Natural killer cell (primary cell): ENCODE measurements at regions not wholly inside any gene's neighbourhood (a gene's known extent, or its start where the extent isn't known, plus 50 kb on each side); places are given as distances from the start of the nearest gene placed in this dataset.
"Not testable (repeated sequence)": the region's sequence is repeated elsewhere in the genome, so short reads cannot be mapped to it uniquely, and the experiment has no call there.

ENCODE experiments used
- ATAC-seq, 3 donors: fragments of 150-1000 bp in 2 of 3; fragments of 200-7000 bp in 1 of 3; cut with Tn5 transposase; 1 replicate in 1 of 3; 2 replicates in 2 of 3; pipeline ENCODE4 v1.10.0; 2021; ENCODE audit warnings: mild to moderate bottlenecking in 2 of 3, moderate library complexity in 2 of 3
- DNase-seq, 2 donors: peaks; one replicate each; pipeline versions ENCODE4 v3.0.0 to v3.0.0-alpha.2; 2013 to 2021; ENCODE audit warnings: mixed read lengths in 1 of 2
- H3K27ac ChIP-seq: one replicate; pipeline ENCODE4 v1.5.1; 2013; ENCODE audit warnings: mild to moderate bottlenecking, low read length
- H3K27me3 ChIP-seq: one replicate; pipeline ENCODE4 v1.6.1; 2013; ENCODE audit warnings: low read length; ENCODE audit not compliant: control insufficient read depth, insufficient read depth
- H3K36me3 ChIP-seq: one replicate; pipeline ENCODE4 v1.6.1; 2013; ENCODE audit warnings: low read length; ENCODE audit not compliant: control insufficient read depth, insufficient read depth
- H3K4me1 ChIP-seq: one replicate; pipeline ENCODE4 v1.6.1; 2013; ENCODE audit warnings: low read length; ENCODE audit not compliant: control insufficient read depth, insufficient read depth
- H3K4me3 ChIP-seq: one replicate; pipeline ENCODE4 v1.5.1; 2013; ENCODE audit warnings: low read length
- H3K9me3 ChIP-seq: one replicate; pipeline ENCODE4 v1.6.1; 2013; ENCODE audit warnings: low read length; ENCODE audit not compliant: control insufficient read depth, insufficient read depth
- H3K27ac Mint-ChIP-seq, 2 donors: one replicate each; pipeline ENCODE4 v1.8.0; 2022; ENCODE audit warnings: mild to moderate bottlenecking in 2 of 2, mixed read lengths in 2 of 2, moderate library complexity in 1 of 2
- H3K27me3 Mint-ChIP-seq, 2 donors: one replicate each; pipeline ENCODE4 v1.8.0; 2022; ENCODE audit warnings: low read depth in 2 of 2, mixed read lengths in 2 of 2
- H3K36me3 Mint-ChIP-seq: one replicate; pipeline ENCODE4 v1.8.0; 2022; ENCODE audit warnings: mixed read lengths
- H3K4me1 Mint-ChIP-seq, 2 donors: one replicate each; pipeline ENCODE4 v1.8.0; 2022; ENCODE audit warnings: mixed read lengths in 2 of 2
- H3K4me3 Mint-ChIP-seq: one replicate; pipeline ENCODE4 v1.8.0; 2022; ENCODE audit warnings: mild to moderate bottlenecking, moderate library complexity, mixed read lengths
- H3K9me3 Mint-ChIP-seq, 2 donors: one replicate each; pipeline ENCODE4 v1.8.0; 2022; ENCODE audit warnings: mixed read lengths in 2 of 2
- CTCF ChIP-seq: fragments of 200-600 bp; IDR thresholded peaks from one replicate; pipeline ENCODE4 v1.8.0; 2022; ENCODE audit warnings: antibody characterized with exemption
- whole genome bisulfite sequencing: methylation state at CpG from one replicate; pipeline ENCODE4 v1.1.7; 2013; ENCODE audit warnings: missing lambda C conversion rate; ENCODE audit not compliant: insufficient coverage; 5-methylcytosine and 5-hydroxymethylcytosine counted together
- intact Hi-C: fragments of 100-400 bp; cut with micrococcal nuclease; formaldehyde crosslinking; loops from one replicate; pipeline ENCODE4 v1.14.2; 2022

GRCh38 chr3:87489892-87490291 lies 213.5 kb upstream of the POU1F1 start:
- Histone ChIP-seq H3K27me3 (no peaks in the 10 kb centered on the region), H3K9me3 (no peaks in the 10 kb centered on the region), H3K36me3 (no peaks in the 10 kb centered on the region), H3K27ac (no peak overlapping the region), H3K4me3 (no peak overlapping the region), H3K4me1 (no peaks in the 10 kb centered on the region)
- no peak for DNase-seq
- intact Hi-C loops: no loop called here
- ATAC-seq: no peak
- H3K27me3 Mint-ChIP-seq: no peaks in the 10 kb centered on the region
- TF ChIP-seq CTCF: no peak
- H3K4me3 Mint-ChIP-seq: no peak overlapping the region
- WGBS: 91% methylated on average over 3 of the region's 4 CpGs
- no peaks in the 10 kb centered on the region for H3K4me1 Mint-ChIP-seq
- peaks cover 3 to 6% of the 10 kb centered on the region in 2 donors for H3K9me3 Mint-ChIP-seq
- no peak overlapping the region for H3K27ac Mint-ChIP-seq
- no peaks in the 10 kb centered on the region for H3K36me3 Mint-ChIP-seq

- Mint-ChIP-seq H3K9me3 (peaks cover 0 to under 1% of the 10 kb centered on the region in 2 donors), H3K4me1 (no peaks in the 10 kb centered on the region), H3K27me3 (no peaks in the 10 kb centered on the region), H3K4me3 (no peak overlapping the region), H3K27ac (no peak overlapping the region), H3K36me3 (no peaks in the 10 kb centered on the region)
- H3K36me3 ChIP-seq: no peaks in the 10 kb centered on the region
- whole genome bisulfite sequencing: no CpG with 5 or more reads among the region's 2 CpGs
- H3K4me1 ChIP-seq: no peaks in the 10 kb centered on the region
- TF ChIP-seq CTCF: no peak
- no peaks in the 10 kb centered on the region for H3K27me3 ChIP-seq
- no peak for ATAC-seq
- no peak for DNase-seq
- H3K27ac ChIP-seq: no peak overlapping the region
- H3K9me3 ChIP-seq: no peaks in the 10 kb centered on the region
- intact Hi-C loops: no loop called here
- no peak overlapping the region for H3K4me3 ChIP-seq
These were observed 212.4 kb upstream of the POU1F1 start for GRCh38 chr3:87488765-87489164.

GRCh38 chr3:87486635-87487034 lies 210.3 kb upstream of the POU1F1 start:
- H3K36me3 Mint-ChIP-seq, H3K9me3 ChIP-seq, H3K9me3 Mint-ChIP-seq, H3K27me3 ChIP-seq, H3K4me1 Mint-ChIP-seq, H3K27me3 Mint-ChIP-seq, DNase-seq, H3K4me3 ChIP-seq, intact Hi-C loops, H3K27ac ChIP-seq, H3K27ac Mint-ChIP-seq, ATAC-seq, H3K4me3 Mint-ChIP-seq, H3K4me1 ChIP-seq, H3K36me3 ChIP-seq: not testable (repeated sequence)
- WGBS: 29% methylated on average over 1 of the region's 3 CpGs

GRCh38 chr3:87486115-87486514 lies 209.7 kb upstream of the POU1F1 start:
- Mint-ChIP-seq H3K27ac (no peak overlapping the region), H3K4me1 (no peaks in the 10 kb centered on the region), H3K27me3 (no peaks in the 10 kb centered on the region), H3K4me3 (no peak overlapping the region), H3K9me3 (no peaks in the 10 kb centered on the region), H3K36me3 (no peaks in the 10 kb centered on the region)
- Histone ChIP-seq H3K4me3 (no peak overlapping the region), H3K9me3 (no peaks in the 10 kb centered on the region), H3K27ac (no peak overlapping the region), H3K36me3 (no peaks in the 10 kb centered on the region), H3K4me1 (no peaks in the 10 kb centered on the region), H3K27me3 (no peaks in the 10 kb centered on the region)
- intact Hi-C loops: no loop called here
- WGBS: no CpG with 5 or more reads among the region's 2 CpGs
- DNase-seq: no peak
- TF ChIP-seq CTCF: no peak
- no peak for ATAC-seq
